DOHH2 (cell line): ENCODE measurements at regions not wholly inside any gene's neighbourhood (a gene's known extent, or its start where the extent isn't known, plus 50 kb on each side); places are given as distances from the start of the nearest gene placed in this dataset.

ENCODE experiments used
- H3F3A ChIP-seq: fragments of 200-600 bp; sonication (generic), shearing (Covaris generic); 2 replicates; pipeline ENCODE4 v1.6.0; 2016; ENCODE audit warnings: antibody characterized with exemption, mild to moderate bottlenecking; ENCODE audit not compliant: control insufficient read depth, insufficient read depth
- H3K27ac ChIP-seq: fragments of 200-600 bp; sonication (generic); 2 replicates; pipeline ENCODE4 v1.5.1; 2014; ENCODE audit warnings: low read depth, mild to moderate bottlenecking, low read length, moderate library complexity
- H3K27me3 ChIP-seq: fragments of 200-600 bp; sonication (generic); 2 replicates; pipeline ENCODE4 v1.6.1; 2014; ENCODE audit warnings: mild to moderate bottlenecking, low read length, mixed read lengths; ENCODE audit not compliant: control insufficient read depth
- H3K36me3 ChIP-seq: fragments of 200-600 bp; sonication (generic); 2 replicates; pipeline ENCODE4 v1.6.1; 2014; ENCODE audit warnings: mild to moderate bottlenecking, low read length, moderate library complexity, mixed read lengths; ENCODE audit not compliant: control insufficient read depth
- H3K4me1 ChIP-seq: fragments of 200-600 bp; sonication (generic); 2 replicates; pipeline ENCODE4 v1.6.1; 2014; ENCODE audit warnings: mild to moderate bottlenecking, low read length, mixed read lengths; ENCODE audit not compliant: control insufficient read depth
- H3K4me2 ChIP-seq: fragments of 200-600 bp; sonication (generic); 2 replicates; pipeline ENCODE4 v1.6.0; 2014; ENCODE audit warnings: mild to moderate bottlenecking, low read length, moderate library complexity
- H3K4me3 ChIP-seq: fragments of 200-600 bp; sonication (generic); 2 replicates; pipeline ENCODE4 v1.5.1; 2014; ENCODE audit warnings: mild to moderate bottlenecking, low read length, mixed read lengths
- H3K79me2 ChIP-seq: fragments of 200-600 bp; sonication (generic); 2 replicates; pipeline ENCODE4 v1.6.1; 2014; ENCODE audit warnings: mild to moderate bottlenecking, low read length, mixed read lengths; ENCODE audit not compliant: control insufficient read depth
- H3K9me2 ChIP-seq: fragments of 200-600 bp; sonication (generic); replicated peaks from 2 replicates; pipeline ENCODE4 v1.6.1; 2014; ENCODE audit warnings: mild to moderate bottlenecking, low read length, mixed read lengths; ENCODE audit not compliant: control insufficient read depth
- H3K9me3 ChIP-seq: fragments of 200-600 bp; sonication (generic); 2 replicates; pipeline ENCODE4 v1.6.1; 2014; ENCODE audit warnings: antibody characterized with exemption, low read length, mixed read lengths; ENCODE audit not compliant: control insufficient read depth, insufficient read depth
- H4K20me1 ChIP-seq: fragments of 200-600 bp; sonication (generic); 2 replicates; pipeline ENCODE4 v1.6.0; 2014; ENCODE audit warnings: low read depth, mild to moderate bottlenecking, antibody characterized with exemption, low read length, moderate library complexity; ENCODE audit not compliant: control insufficient read depth, insufficient read depth
- CTCF ChIP-seq: fragments of 200-600 bp; sonication (generic); IDR thresholded peaks from one replicate; pipeline ENCODE4 v1.5.1; 2014; ENCODE audit warnings: antibody characterized with exemption, mild to moderate bottlenecking, low read depth, low read length; ENCODE audit not compliant: poor library complexity, severe bottlenecking
- EZH2phosphoT487 ChIP-seq: fragments of 200-600 bp; sonication (generic); IDR thresholded peaks from 2 replicates; pipeline ENCODE4 v1.6.1; 2017; ENCODE audit warnings: borderline replicate concordance, mild to moderate bottlenecking, antibody characterized with exemption, low read length, moderate library complexity, mixed read lengths

DNA sequence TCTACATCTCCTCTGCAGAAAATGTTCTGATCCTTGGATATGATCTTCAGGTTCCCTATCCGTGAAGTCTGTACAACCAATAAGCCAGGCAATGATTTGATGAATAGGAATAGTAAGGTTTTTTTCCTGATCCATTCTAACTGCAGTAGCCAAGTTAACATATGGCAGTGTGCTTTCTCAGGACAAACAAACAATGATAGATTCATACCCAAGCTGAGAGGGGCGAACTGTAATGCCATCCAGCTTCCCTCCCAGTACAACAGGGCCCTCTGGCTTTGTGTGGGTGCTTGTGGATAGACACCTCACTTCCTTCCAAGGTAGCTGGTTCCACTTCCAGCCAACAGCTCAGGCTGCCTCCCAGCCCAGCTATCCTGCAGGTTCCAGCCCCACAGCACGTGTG, 359.2 kb downstream of the CDH26 start:
- H3K27me3 ChIP-seq = no peaks in the 10 kb centered on the region
- H3K27ac ChIP-seq = no peak overlapping the region
- no peaks in the 10 kb centered on the region for H3K79me2 ChIP-seq
- no peak overlapping the region for H3K4me2 ChIP-seq
- H3K9me3 ChIP-seq = no peaks in the 10 kb centered on the region
- H3K9me2 ChIP-seq = no peaks in the 10 kb centered on the region
- no peaks in the 10 kb centered on the region for H4K20me1 ChIP-seq
- no peaks in the 10 kb centered on the region for H3K4me1 ChIP-seq
- no peaks in the 10 kb centered on the region for H3K36me3 ChIP-seq
- H3K4me3 ChIP-seq = no peak overlapping the region
- TF ChIP-seq EZH2phosphoT487 = no peak
- no peak for TF ChIP-seq CTCF
- no peaks in the 10 kb centered on the region for H3F3A ChIP-seq

DNA sequence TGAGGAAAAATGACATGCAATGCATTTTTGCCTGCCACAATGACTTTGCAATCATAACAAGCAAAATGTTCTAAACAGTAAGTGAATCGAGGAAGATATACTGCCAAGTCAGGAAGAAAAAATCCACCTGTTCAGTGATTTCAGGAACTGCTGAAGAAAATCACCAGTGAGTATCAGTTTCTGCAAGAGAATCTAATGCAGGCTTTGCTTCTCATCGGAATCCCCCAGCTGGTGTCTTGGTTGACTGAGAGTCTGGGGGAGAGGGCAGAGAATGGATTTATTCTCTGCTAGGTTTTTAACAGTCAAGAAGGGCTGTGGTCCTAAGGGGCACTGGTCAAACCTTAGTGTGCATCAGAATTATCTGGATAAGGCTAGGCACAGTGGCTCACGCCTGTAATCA, 363.4 kb downstream of the CDH26 start:
- H3K4me2 ChIP-seq = no peak overlapping the region
- no peaks in the 10 kb centered on the region for H3K79me2 ChIP-seq
- no peaks in the 10 kb centered on the region for H3K4me1 ChIP-seq
- H3K36me3 ChIP-seq = no peaks in the 10 kb centered on the region
- H3K4me3 ChIP-seq = no peak overlapping the region
- H3K9me2 ChIP-seq = no peaks in the 10 kb centered on the region
- no peaks in the 10 kb centered on the region for H3K9me3 ChIP-seq
- no peaks in the 10 kb centered on the region for H3F3A ChIP-seq
- no peak for TF ChIP-seq CTCF
- no peak for TF ChIP-seq EZH2phosphoT487
- no peaks in the 10 kb centered on the region for H3K27me3 ChIP-seq
- H3K27ac ChIP-seq = no peak overlapping the region
- H4K20me1 ChIP-seq = no peaks in the 10 kb centered on the region

DNA sequence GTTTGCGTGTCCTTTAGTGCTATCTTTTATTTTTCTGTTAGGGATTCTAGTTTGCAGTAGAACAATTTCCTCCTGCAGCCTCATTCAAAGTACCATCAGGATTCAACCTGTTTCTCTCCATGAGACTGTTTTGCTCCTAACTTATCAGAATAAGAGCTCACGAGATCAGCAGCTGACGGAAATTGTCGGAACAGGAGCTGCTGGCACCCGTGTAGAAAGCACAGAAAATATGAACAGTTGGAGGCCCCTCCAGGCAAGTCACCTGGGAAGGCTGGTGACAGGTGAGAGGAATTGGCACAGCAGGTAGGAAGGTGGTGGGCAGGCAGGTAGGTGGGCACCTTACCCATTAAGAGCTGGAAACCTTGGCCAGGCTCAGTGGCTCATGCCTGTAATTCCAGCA, 368.6 kb downstream of the CDH26 start:
- H3K79me2 ChIP-seq = no peaks in the 10 kb centered on the region
- H3K9me3 ChIP-seq = no peaks in the 10 kb centered on the region
- no peak for TF ChIP-seq CTCF
- H3K4me3 ChIP-seq = no peak overlapping the region
- H3K27me3 ChIP-seq = no peaks in the 10 kb centered on the region
- no peaks in the 10 kb centered on the region for H3F3A ChIP-seq
- no peaks in the 10 kb centered on the region for H4K20me1 ChIP-seq
- no peaks in the 10 kb centered on the region for H3K9me2 ChIP-seq
- no peak overlapping the region for H3K27ac ChIP-seq
- H3K4me1 ChIP-seq = no peaks in the 10 kb centered on the region
- H3K36me3 ChIP-seq = no peaks in the 10 kb centered on the region
- no peak overlapping the region for H3K4me2 ChIP-seq

DNA sequence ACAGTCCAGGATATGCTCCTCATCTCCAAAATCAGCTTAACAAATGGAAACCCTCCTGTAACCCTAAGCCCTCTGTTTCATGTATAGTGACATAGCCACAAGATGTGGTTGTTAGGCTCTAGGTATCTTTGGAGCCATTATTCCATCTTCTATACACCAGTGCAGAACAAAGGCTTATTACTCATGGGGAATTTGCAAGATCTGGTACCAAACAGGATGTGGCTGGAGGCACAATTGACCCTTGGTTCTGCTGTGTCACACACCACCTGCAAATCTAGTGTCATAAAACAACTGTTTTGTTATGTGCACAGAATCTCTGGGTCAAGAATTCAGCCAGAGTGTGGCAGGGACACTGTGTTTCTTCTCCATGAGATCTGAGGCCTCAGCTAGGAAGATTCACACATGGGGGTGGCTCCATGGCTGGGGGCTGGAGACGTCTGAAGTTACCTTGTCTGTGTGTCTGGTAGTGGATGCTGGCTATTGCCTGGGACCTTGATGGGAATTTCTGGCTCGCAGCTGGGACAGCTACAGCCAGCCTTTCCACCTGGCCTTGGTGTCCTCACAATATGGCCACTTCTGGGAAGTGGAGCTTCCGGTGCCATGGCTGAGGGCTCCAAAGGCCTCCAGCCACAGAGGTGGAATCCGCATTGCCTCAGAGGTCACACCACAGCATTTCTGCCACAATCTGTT, 369.9 kb downstream of the CDH26 start:
- H3K27me3 ChIP-seq = no peaks in the 10 kb centered on the region
- H3K9me3 ChIP-seq = no peaks in the 10 kb centered on the region
- no peaks in the 10 kb centered on the region for H4K20me1 ChIP-seq
- H3K27ac ChIP-seq = no peak overlapping the region
- H3K4me1 ChIP-seq = no peaks in the 10 kb centered on the region
- no peak overlapping the region for H3K4me2 ChIP-seq
- H3F3A ChIP-seq = no peaks in the 10 kb centered on the region
- no peaks in the 10 kb centered on the region for H3K79me2 ChIP-seq
- no peak for TF ChIP-seq CTCF
- no peak for TF ChIP-seq EZH2phosphoT487
- no peak overlapping the region for H3K4me3 ChIP-seq
- no peaks in the 10 kb centered on the region for H3K9me2 ChIP-seq
- no peaks in the 10 kb centered on the region for H3K36me3 ChIP-seq
